B cell (primary cell): ENCODE measurements at regions not wholly inside any gene's neighbourhood (a gene's known extent, or its start where the extent isn't known, plus 50 kb on each side); places are given as distances from the start of the nearest gene placed in this dataset.

ENCODE experiments used
- ATAC-seq: fragments of 200-7000 bp; cut with Tn5 transposase; one replicate; pipeline ENCODE4 v1.10.0; 2021; ENCODE audit warnings: low read depth, mild to moderate bottlenecking, moderate number of reproducible peaks, moderate library complexity
- CTCF ChIA-PET: fragments of 350-600 bp; sonication (Branson Sonifier 250); formaldehyde crosslinking; loops from one replicate; lab custom pipeline; 2021; ENCODE audit warnings: antibody characterized with exemption, inconsistent platforms; lab: Charles Lee
- POLR2A ChIA-PET: fragments of 350-600 bp; sonication (Branson Sonifier 250); formaldehyde crosslinking; loops from one replicate; lab custom pipeline; 2021; ENCODE audit warnings: antibody characterized with exemption; lab: Charles Lee
- DNase-seq: peaks from one replicate; pipeline ENCODE4 v3.0.0; 2013
- H2AFZ ChIP-seq: 2 replicates; pipeline ENCODE4 v1.6.1; 2012; ENCODE audit warnings: mild to moderate bottlenecking, low read depth, low read length; ENCODE audit not compliant: insufficient read depth, poor library complexity, severe bottlenecking
- H3K27ac ChIP-seq, 2 donors: 1 replicate in 1 of 2; 2 replicates in 1 of 2; pipeline ENCODE4 v1.5.1; 2012 to 2013; ENCODE audit warnings: low read length in 2 of 2, mild to moderate bottlenecking in 2 of 2, moderate library complexity in 1 of 2
- H3K27me3 ChIP-seq, 4 experiments: fragments of 200-600 bp in 1 of 4; sonication (generic) in 1 of 4; replicated peaks in 1 of 4; 1 replicate in 2 of 4; 2 replicates in 2 of 4; pipeline versions ENCODE4 v1.6.1 to v1.7.0; 2013 to 2016; ENCODE audit warnings: low read length in 3 of 4, mild to moderate bottlenecking in 2 of 4, mixed read lengths in 1 of 4, moderate library complexity in 1 of 4; ENCODE audit not compliant: insufficient read depth in 4 of 4, control insufficient read depth in 3 of 4; ENCODE audit errors: control extremely low read depth in 1 of 4
- H3K36me3 ChIP-seq, 2 experiments: replicated peaks in 1 of 2; 1 replicate in 1 of 2; 2 replicates in 1 of 2; pipeline versions ENCODE4 v1.6.1 to v1.7.1; 2013; ENCODE audit warnings: low read length in 1 of 2; ENCODE audit not compliant: insufficient read depth in 2 of 2, control insufficient read depth in 1 of 2; ENCODE audit errors: control extremely low read depth in 1 of 2, extremely low read depth in 1 of 2
- H3K4me1 ChIP-seq, 2 donors: fragments of 200-600 bp in 1 of 2; sonication (generic) in 1 of 2; 1 replicate in 1 of 2; 2 replicates in 1 of 2; pipeline versions ENCODE4 v1.5.1 to v1.6.1; 2013 to 2017; ENCODE audit warnings: low read length in 2 of 2; ENCODE audit not compliant: control insufficient read depth in 2 of 2, insufficient read depth in 2 of 2
- H3K4me2 ChIP-seq: replicated peaks from 2 replicates; pipeline ENCODE3; 2012; ENCODE audit warnings: mild to moderate bottlenecking, low read depth, low read length; ENCODE audit not compliant: poor library complexity, severe bottlenecking
- H3K4me3 ChIP-seq, 5 experiments: fragments of 200-600 bp in 1 of 5; sonication (generic) in 1 of 5; 1 replicate in 3 of 5; 2 replicates in 2 of 5; pipeline versions ENCODE4 v1.5.1 to v1.7.0; 2011 to 2016; ENCODE audit warnings: low read length in 4 of 5, mild to moderate bottlenecking in 4 of 5, low read depth in 2 of 5, control low read depth in 1 of 5, moderate library complexity in 1 of 5; ENCODE audit not compliant: insufficient read depth in 1 of 5; ENCODE audit errors: control extremely low read depth in 1 of 5, extremely low read depth in 1 of 5
- H3K79me2 ChIP-seq: fragments of 200-600 bp; sonication (generic); one replicate; pipeline ENCODE4 v1.6.0; 2016; ENCODE audit warnings: low read length; ENCODE audit not compliant: control insufficient read depth, insufficient read depth
- H3K9ac ChIP-seq: fragments of 200-600 bp; sonication (generic); 2 replicates; pipeline ENCODE4 v1.6.1; 2017; ENCODE audit warnings: mild to moderate bottlenecking, low read length, moderate library complexity
- H3K9me3 ChIP-seq, 3 donors: one replicate each; pipeline versions ENCODE4 v1.6.1 to v1.7.1; 2013; ENCODE audit warnings: low read length in 2 of 3; ENCODE audit not compliant: control insufficient read depth in 2 of 3, insufficient read depth in 1 of 3; ENCODE audit errors: control extremely low read depth in 1 of 3
- H4K20me1 ChIP-seq: 2 replicates; pipeline ENCODE4 v1.6.0; 2012; ENCODE audit warnings: mild to moderate bottlenecking, low read length; ENCODE audit not compliant: insufficient read depth, control insufficient read depth, poor library complexity, severe bottlenecking
- H3K27ac Mint-ChIP-seq: one replicate; pipeline ENCODE4 v1.8.0; 2021; ENCODE audit warnings: mixed read lengths
- H3K27me3 Mint-ChIP-seq: one replicate; pipeline ENCODE4 v1.8.0; 2021; ENCODE audit warnings: mixed read lengths
- H3K4me1 Mint-ChIP-seq: one replicate; pipeline ENCODE4 v1.8.0; 2021; ENCODE audit warnings: mixed read lengths
- H3K4me3 Mint-ChIP-seq: one replicate; pipeline ENCODE4 v1.8.0; 2021; ENCODE audit warnings: mixed read lengths
- H3K9me3 Mint-ChIP-seq: one replicate; pipeline ENCODE4 v1.8.0; 2022; ENCODE audit warnings: mixed read lengths; ENCODE audit not compliant: insufficient read depth
- CTCF ChIP-seq: fragments of 200-600 bp; IDR thresholded peaks from one replicate; pipeline ENCODE4 v1.8.0; 2022; ENCODE audit warnings: antibody characterized with exemption, mild to moderate bottlenecking
- EZH2 ChIP-seq: IDR thresholded peaks from 2 replicates; pipeline ENCODE4 v1.6.1; 2012; ENCODE audit warnings: borderline replicate concordance, low read depth, mild to moderate bottlenecking, moderate library complexity, low read length; ENCODE audit not compliant: insufficient read depth, poor library complexity, severe bottlenecking
- WGBS: methylation state at CpG from one replicate; pipeline ENCODE4 v1.1.5; 2013; ENCODE audit warnings: missing lambda C conversion rate; ENCODE audit not compliant: insufficient coverage; 5-methylcytosine and 5-hydroxymethylcytosine counted together
- intact Hi-C: fragments of 100-400 bp; cut with micrococcal nuclease; formaldehyde crosslinking; loops from one replicate; pipeline ENCODE4 v1.10.0; 2022

GRCh38 chr4:62387808-62388207 lies 1187.7 kb downstream of the ADGRL3 start:
- no peak overlapping the region for H3K4me3 Mint-ChIP-seq
- no CpG with 5 or more reads among the region's 3 CpGs for WGBS

GRCh38 chr4:62377700-62378099 lies 1177.6 kb downstream of the ADGRL3 start:
- Histone ChIP-seq H3K27me3 (no peaks in the 10 kb centered on the region), H3K9ac (no peak overlapping the region), H3K79me2 (no peaks in the 10 kb centered on the region), H3K36me3 (no peaks in the 10 kb centered on the region), H3K4me3 (no peak overlapping the region), H4K20me1 (no peaks in the 10 kb centered on the region), H3K4me2 (no peak overlapping the region), H3K27ac (no peak overlapping the region), H3K4me1 (no peaks in the 10 kb centered on the region), H2AFZ (no peak overlapping the region), H3K9me3 (no peaks in the 10 kb centered on the region)
- no peak for TF ChIP-seq EZH2
- TF ChIP-seq CTCF, result no peak
- no peak overlapping the region for H3K27ac Mint-ChIP-seq
- no peak overlapping the region for H3K4me3 Mint-ChIP-seq
- DNase-seq, result no peak
- ChIA-PET CTCF (no interaction called here), POLR2A (no interaction called here)
- H3K27me3 Mint-ChIP-seq, result no peaks in the 10 kb centered on the region
- intact Hi-C loops, result no loop called here
- H3K9me3 Mint-ChIP-seq, result peaks cover 7% of the 10 kb centered on the region
- H3K4me1 Mint-ChIP-seq, result no peaks in the 10 kb centered on the region
- ATAC-seq, result no peak

More at GRCh38 chr4:62387808-62388207, 1187.7 kb downstream of the ADGRL3 start:
- H3K27me3 Mint-ChIP-seq, result no peaks in the 10 kb centered on the region
- DNase-seq, result no peak
- H3K27ac ChIP-seq, result no peak overlapping the region
- no peak overlapping the region for H3K4me2 ChIP-seq
- H3K36me3 ChIP-seq, result no peaks in the 10 kb centered on the region
- no peaks in the 10 kb centered on the region for H3K9me3 ChIP-seq
- CTCF ChIA-PET, result no interaction called here
- H4K20me1 ChIP-seq, result no peaks in the 10 kb centered on the region
- H3K9ac ChIP-seq, result no peak overlapping the region
- TF ChIP-seq CTCF, result no peak
- TF ChIP-seq EZH2, result no peak
- intact Hi-C loops, result no loop called here
- POLR2A ChIA-PET, result no interaction called here
- no peak overlapping the region for H2AFZ ChIP-seq
- peaks cover 10% of the 10 kb centered on the region for H3K9me3 Mint-ChIP-seq
- H3K4me3 ChIP-seq, result no peak overlapping the region
- no peaks in the 10 kb centered on the region for H3K27me3 ChIP-seq
- no peak overlapping the region for H3K27ac Mint-ChIP-seq
- no peaks in the 10 kb centered on the region for H3K4me1 ChIP-seq
- no peaks in the 10 kb centered on the region for H3K79me2 ChIP-seq
- no peaks in the 10 kb centered on the region for H3K4me1 Mint-ChIP-seq
- ATAC-seq, result no peak
